ENCODE measurements at regions not wholly inside any gene's neighbourhood (a gene's known extent, or its start where the extent isn't known, plus 50 kb on each side); places are given as distances from the start of the nearest gene placed in this dataset.

GRCh38 chr17:27226611-27227230, 67.2 kb upstream of the WSB1 start:
- TF ChIP-seq CTCF (IDR thresholded peaks at IDR 0.05) (no peak), POLR2A (IDR thresholded peaks at IDR 0.05) (no peak)

Measured in body of pancreas (tissue), 4 donors.